K562 (cell line): ENCODE measurements at regions not wholly inside any gene's neighbourhood (a gene's known extent, or its start where the extent isn't known, plus 50 kb on each side); places are given as distances from the start of the nearest gene placed in this dataset.

Source experiments
- ATAC-seq: fragments of 200-7000 bp; cut with Tn5 transposase; 3 replicates; pipeline ENCODE4 v1.9.1; 2020; ENCODE audit warnings: moderate library complexity
- BruUV-seq: library from RNA; stranded (reverse); fragments of 400-500 nt; replicated peaks from 2 replicates; lab custom pipeline; 2021; lab: Mats Ljungman, UMichigan
- CTCF ChIA-PET: fragments of 300-600 bp; formaldehyde crosslinking; extraction: SDS; loops from one replicate; lab custom pipeline; 2021; ENCODE audit warnings: low intra/inter-chr PET ratio; lab: Yijun Ruan, JAX
- POLR2A ChIA-PET: fragments of 300-600, 350-650 bp; sonication (Branson Sonifier 250); formaldehyde crosslinking; extraction: SDS; loops from one replicate; lab custom pipeline; 2021; ENCODE audit warnings: antibody characterized with exemption, inconsistent platforms; lab: Yijun Ruan, JAX
- DNase-seq, 4 experiments: peaks; one replicate each; pipeline versions ENCODE4 v3.0.0 to v3.0.0-alpha.2; 2011 to 2018; ENCODE audit warnings: low spot score in 3 of 4, mixed read lengths in 3 of 4; ENCODE audit errors: extremely low read depth in 1 of 4
- FAIRE-seq: peaks from 2 replicates; lab custom pipeline; 2011; peaks lifted over from hg19 to GRCh38; lab: Jason Lieb, UNC
- H2AFZ ChIP-seq: 2 replicates; pipeline ENCODE4 v1.6.0; 2011; ENCODE audit warnings: low read depth, low read length, control low read depth, inconsistent platforms
- H3K27ac ChIP-seq: fragments of 200-600 bp; 3 replicates; pipeline ENCODE4 v1.8.0; 2011; ENCODE audit warnings: low read depth, mild to moderate bottlenecking, control low read depth, inconsistent platforms, low read length, moderate library complexity, mixed read lengths; ENCODE audit errors: extremely low read depth
- H3K27me3 ChIP-seq, 2 experiments: fragments of 300-600 bp in 1 of 2; 2 replicates in 1 of 2; 3 replicates in 1 of 2; pipeline versions ENCODE4 v1.6.0 to v1.8.0; 2011; ENCODE audit warnings: inconsistent platforms in 2 of 2, low read length in 2 of 2, mild to moderate bottlenecking in 1 of 2, mixed read lengths in 1 of 2, moderate library complexity in 1 of 2; ENCODE audit not compliant: control insufficient read depth in 2 of 2, insufficient read depth in 2 of 2
- H3K36me3 ChIP-seq: fragments of 300-600 bp; 3 replicates; pipeline ENCODE4 v1.8.0; 2011; ENCODE audit warnings: mild to moderate bottlenecking, low read length, inconsistent platforms; ENCODE audit not compliant: control insufficient read depth, insufficient read depth
- H3K4me1 ChIP-seq, 2 experiments: fragments of 200-600 bp in 1 of 2; replicated peaks in 1 of 2; 2 replicates in 1 of 2; 3 replicates in 1 of 2; pipeline versions ENCODE4 v1.5.1 to v1.8.0; 2011; ENCODE audit warnings: inconsistent platforms in 2 of 2, low read length in 2 of 2, mild to moderate bottlenecking in 1 of 2, mixed read lengths in 1 of 2, moderate library complexity in 1 of 2; ENCODE audit not compliant: control insufficient read depth in 2 of 2, insufficient read depth in 2 of 2
- H3K4me2 ChIP-seq: 2 replicates; pipeline ENCODE4 v1.6.1; 2011; ENCODE audit warnings: low read length, control low read depth, inconsistent platforms, mixed read lengths; ENCODE audit not compliant: insufficient read depth
- H3K4me3 ChIP-seq: fragments of 200-600 bp; sonication (generic), shearing (Covaris generic); 2 replicates; pipeline ENCODE4 v1.5.1; 2016; ENCODE audit warnings: control low read depth, inconsistent platforms
- H3K79me2 ChIP-seq: fragments of 200-600 bp; 3 replicates; pipeline ENCODE4 v1.8.0; 2011; ENCODE audit warnings: low read length, inconsistent platforms; ENCODE audit not compliant: control insufficient read depth, insufficient read depth
- H3K9ac ChIP-seq, 2 experiments: 2 replicates each; pipeline versions ENCODE4 v1.6.0 to v1.6.1; 2011; ENCODE audit warnings: low read depth in 2 of 2, low read length in 2 of 2, control low read depth in 1 of 2, inconsistent platforms in 1 of 2, mild to moderate bottlenecking in 1 of 2, mixed read lengths in 1 of 2; ENCODE audit not compliant: insufficient read depth in 1 of 2
- H3K9me1 ChIP-seq: one replicate; pipeline ENCODE4 v1.6.0; 2011; ENCODE audit warnings: inconsistent platforms, mild to moderate bottlenecking, low read length, moderate library complexity; ENCODE audit not compliant: control insufficient read depth, insufficient read depth
- H3K9me3 ChIP-seq: replicated peaks from 2 replicates; pipeline ENCODE4 v1.5.1; 2011; ENCODE audit warnings: low read depth, low read length, inconsistent platforms; ENCODE audit not compliant: control insufficient read depth, insufficient read depth
- H4K20me1 ChIP-seq: replicated peaks from 2 replicates; pipeline ENCODE4 v1.6.1; 2011; ENCODE audit warnings: low read length, inconsistent platforms, mixed read lengths; ENCODE audit not compliant: control insufficient read depth, insufficient read depth
- CSDE1 ChIP-seq, 2 experiments: fragments of 450-650 bp; IDR thresholded peaks; 2 replicates each; pipeline ENCODE4 v1.6.1; 2016; ENCODE audit warnings: mild to moderate bottlenecking in 1 of 2
- E2F5 ChIP-seq: sonication (generic); formaldehyde crosslinking; IDR thresholded peaks from 2 replicates; pipeline ENCODE4 v1.8.0; 2022; ENCODE audit warnings: mild to moderate bottlenecking, missing genetic modification reagents
- FOXA1 ChIP-seq: fragments of 450-650 bp; IDR thresholded peaks from 2 replicates; pipeline ENCODE4 v1.6.1; 2016; ENCODE audit warnings: mild to moderate bottlenecking, borderline replicate concordance
- FOXK2 ChIP-seq, 2 experiments: fragments of 450-650 bp; IDR thresholded peaks in 1 of 2; conservative IDR thresholded peaks in 1 of 2; 2 replicates each; pipeline ENCODE4 v1.6.1; 2016; ENCODE audit warnings: low read depth in 2 of 2, mild to moderate bottlenecking in 1 of 2
- KLF13 ChIP-seq: fragments of 450-650 bp; IDR thresholded peaks from 2 replicates; pipeline ENCODE4 v1.6.1; 2016; ENCODE audit warnings: missing genetic modification characterization, low read depth, mild to moderate bottlenecking, missing compliant biosample characterization, moderate library complexity, borderline replicate concordance
- MAFK ChIP-seq: IDR thresholded peaks from 2 replicates; pipeline ENCODE4 v1.6.1; 2011; ENCODE audit warnings: low read length, improper control_type of control experiment
- MCM5 ChIP-seq: fragments of 450-650 bp; IDR thresholded peaks from 2 replicates; pipeline ENCODE4 v1.6.1; 2016; ENCODE audit warnings: low read depth
- ZEB2 ChIP-seq: fragments of 450-650 bp; IDR thresholded peaks from 2 replicates; pipeline ENCODE4 v1.6.1; 2016
- ZNF212 ChIP-seq: fragments of 450-650 bp; formaldehyde crosslinking; IDR thresholded peaks from 2 replicates; pipeline ENCODE4 v1.4.0; 2020; ENCODE audit warnings: mild to moderate bottlenecking
- ZNF449 ChIP-seq: fragments of 250-450 bp; sonication (Bioruptor Pico); IDR thresholded peaks from 2 replicates; pipeline ENCODE4 v1.8.0; 2022; ENCODE audit warnings: moderate library complexity, mild to moderate bottlenecking, inconsistent platforms
- ZNF609 ChIP-seq: sonication (generic); formaldehyde crosslinking; IDR thresholded peaks from 2 replicates; pipeline ENCODE4 v1.8.1; 2023; ENCODE audit warnings: missing genetic modification reagents, mild to moderate bottlenecking, borderline replicate concordance
- WGBS: fragments of 100-300 bp; shearing (Covaris generic); methylation state at CpG from one replicate; pipeline ENCODE4 v1.1.6; 2016; ENCODE audit warnings: low coverage, mixed read lengths; ENCODE audit not compliant: insufficient coverage; ENCODE audit errors: missing lambda C conversion rate; 5-methylcytosine and 5-hydroxymethylcytosine counted together
- in situ Hi-C: fragments of 300-500 bp; cut with MboI; formaldehyde crosslinking; loops from 4 replicates; pipeline ENCODE4 v1.15.0; 2018; ENCODE audit warnings: inconsistent platforms, mixed read lengths
- intact Hi-C: fragments of 100-400 bp; cut with micrococcal nuclease; formaldehyde crosslinking; loops from 2 replicates; pipeline ENCODE4 v1.14.2; 2022
- TF ChIP-seq, protein P1 (sequence below), 3 experiments: IDR thresholded peaks in 2 of 3; conservative IDR thresholded peaks in 1 of 3; 2 replicates each; pipeline ENCODE4 v1.5.1; 2011 to 2012; ENCODE audit warnings: low read length in 3 of 3, mild to moderate bottlenecking in 3 of 3, control low read depth in 2 of 3, improper control_type of control experiment in 1 of 3, inconsistent platforms in 1 of 3, low read depth in 1 of 3, mixed read lengths in 1 of 3, moderate library complexity in 1 of 3; ENCODE audit not compliant: insufficient read depth in 2 of 3

GRCh38 chr7:41005374-41005901, 697.5 kb downstream of the INHBA start (continued):
- TF ChIP-seq ZNF609, result no peak
- TF ChIP-seq FOXA1, result no peak
- no peak for TF ChIP-seq MCM5
- no peak for TF ChIP-seq ZNF212 (CRISPR knock-in tag)

DNA sequence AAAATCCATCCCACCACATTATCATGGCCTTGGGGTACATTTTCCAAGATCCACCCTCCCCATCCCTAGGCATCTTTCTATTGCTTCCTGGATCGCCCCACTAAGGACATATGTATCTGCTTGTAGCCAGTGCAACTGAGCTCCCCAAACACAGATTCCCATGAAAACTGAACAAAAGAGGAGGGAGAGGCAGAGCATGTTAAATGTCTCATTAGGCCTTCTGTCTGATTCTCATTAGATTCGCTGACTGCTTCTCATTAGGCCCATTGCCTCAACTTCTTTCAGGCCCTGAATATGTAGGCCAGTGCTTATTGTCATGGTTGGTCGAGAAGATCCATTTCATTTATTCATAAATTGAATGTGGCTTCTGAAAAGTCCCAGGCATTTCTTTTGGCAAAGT, 698.9 kb downstream of the INHBA start:
- Histone ChIP-seq H3K9me1 (no peaks in the 10 kb centered on the region), H3K79me2 (no peaks in the 10 kb centered on the region), H3K27me3 (no peaks in the 10 kb centered on the region), H3K27ac (no peak overlapping the region), H4K20me1 (no peaks in the 10 kb centered on the region), H2AFZ (no peak overlapping the region), H3K4me3 (no peak overlapping the region), H3K4me2 (no peak overlapping the region), H3K4me1 (no peaks in the 10 kb centered on the region), H3K9ac (no peak overlapping the region), H3K9me3 (no peaks in the 10 kb centered on the region), H3K36me3 (no peaks in the 10 kb centered on the region)
- intact Hi-C loops (loop anchor here (10.0 kb wide), 1 partner anchor 691 kb away; no protein-coding TSS in a partner anchor), in situ Hi-C loops (no loop called here)
- ChIA-PET POLR2A (no interaction called here), CTCF (no interaction called here)
- 2% methylated on average over 3 of the region's 3 CpGs for WGBS
- no TSS peak for BruUV-seq
- ATAC-seq (no peak), FAIRE-seq (no peak), DNase-seq (no peak)
- TF ChIP-seq ZEB2, result no peak
- no peak for TF ChIP-seq E2F5 (CRISPR knock-in tag)
- TF ChIP-seq, protein P1, sequence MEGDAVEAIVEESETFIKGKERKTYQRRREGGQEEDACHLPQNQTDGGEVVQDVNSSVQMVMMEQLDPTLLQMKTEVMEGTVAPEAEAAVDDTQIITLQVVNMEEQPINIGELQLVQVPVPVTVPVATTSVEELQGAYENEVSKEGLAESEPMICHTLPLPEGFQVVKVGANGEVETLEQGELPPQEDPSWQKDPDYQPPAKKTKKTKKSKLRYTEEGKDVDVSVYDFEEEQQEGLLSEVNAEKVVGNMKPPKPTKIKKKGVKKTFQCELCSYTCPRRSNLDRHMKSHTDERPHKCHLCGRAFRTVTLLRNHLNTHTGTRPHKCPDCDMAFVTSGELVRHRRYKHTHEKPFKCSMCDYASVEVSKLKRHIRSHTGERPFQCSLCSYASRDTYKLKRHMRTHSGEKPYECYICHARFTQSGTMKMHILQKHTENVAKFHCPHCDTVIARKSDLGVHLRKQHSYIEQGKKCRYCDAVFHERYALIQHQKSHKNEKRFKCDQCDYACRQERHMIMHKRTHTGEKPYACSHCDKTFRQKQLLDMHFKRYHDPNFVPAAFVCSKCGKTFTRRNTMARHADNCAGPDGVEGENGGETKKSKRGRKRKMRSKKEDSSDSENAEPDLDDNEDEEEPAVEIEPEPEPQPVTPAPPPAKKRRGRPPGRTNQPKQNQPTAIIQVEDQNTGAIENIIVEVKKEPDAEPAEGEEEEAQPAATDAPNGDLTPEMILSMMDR (IDR thresholded peaks at IDR 0.05 in 2 of 3, conservative IDR thresholded peaks at IDR 0.05 in 1 of 3; ENCODE audit: insufficient read depth in 2 of 3, low read depth in 1 of 3, low read length in 3 of 3), result no peak
- no peak for TF ChIP-seq ZNF449 (CRISPR knock-in tag)
- no peak for TF ChIP-seq MAFK
- TF ChIP-seq KLF13 (tag), result no peak
- TF ChIP-seq CSDE1 (IDR thresholded peaks at IDR 0.05), result no peak
- no peak for TF ChIP-seq FOXK2 (conservative IDR thresholded peaks at IDR 0.05 in 1 of 2, IDR thresholded peaks at IDR 0.05 in 1 of 2; ENCODE audit: low read depth in 2 of 2)
